HFFc6 (cell line): ENCODE measurements at regions not wholly inside any gene's neighbourhood (a gene's known extent, or its start where the extent isn't known, plus 50 kb on each side); places are given as distances from the start of the nearest gene placed in this dataset.

Source experiments
- DNase-seq: peaks from one replicate; pipeline ENCODE4 v3.0.0-alpha.2; 2018
- H3K27ac Mint-ChIP-seq: 2 replicates; pipeline ENCODE4 v1.8.0; 2020; ENCODE audit warnings: mild to moderate bottlenecking, mixed read lengths
- H3K27me3 Mint-ChIP-seq: 2 replicates; pipeline ENCODE4 v1.8.0; 2021; ENCODE audit warnings: mild to moderate bottlenecking, moderate library complexity, mixed read lengths; ENCODE audit not compliant: insufficient read depth
- H3K36me3 Mint-ChIP-seq: 2 replicates; pipeline ENCODE4 v1.8.0; 2021; ENCODE audit warnings: low read depth, mixed read lengths
- H3K4me1 Mint-ChIP-seq: 2 replicates; pipeline ENCODE4 v1.8.0; 2020; ENCODE audit warnings: low read depth, mixed read lengths
- H3K4me3 Mint-ChIP-seq: 2 replicates; pipeline ENCODE4 v1.8.0; 2020; ENCODE audit warnings: mild to moderate bottlenecking, moderate library complexity, mixed read lengths
- H3K9me3 Mint-ChIP-seq: 2 replicates; pipeline ENCODE4 v1.8.0; 2020; ENCODE audit warnings: mild to moderate bottlenecking, mixed read lengths
- TF ChIP-seq, protein P1 (sequence below): fragments of 200-600 bp; sonication (generic); IDR thresholded peaks from 2 replicates; pipeline ENCODE4 v1.5.0; 2021; ENCODE audit warnings: antibody characterized with exemption, mild to moderate bottlenecking

DNA sequence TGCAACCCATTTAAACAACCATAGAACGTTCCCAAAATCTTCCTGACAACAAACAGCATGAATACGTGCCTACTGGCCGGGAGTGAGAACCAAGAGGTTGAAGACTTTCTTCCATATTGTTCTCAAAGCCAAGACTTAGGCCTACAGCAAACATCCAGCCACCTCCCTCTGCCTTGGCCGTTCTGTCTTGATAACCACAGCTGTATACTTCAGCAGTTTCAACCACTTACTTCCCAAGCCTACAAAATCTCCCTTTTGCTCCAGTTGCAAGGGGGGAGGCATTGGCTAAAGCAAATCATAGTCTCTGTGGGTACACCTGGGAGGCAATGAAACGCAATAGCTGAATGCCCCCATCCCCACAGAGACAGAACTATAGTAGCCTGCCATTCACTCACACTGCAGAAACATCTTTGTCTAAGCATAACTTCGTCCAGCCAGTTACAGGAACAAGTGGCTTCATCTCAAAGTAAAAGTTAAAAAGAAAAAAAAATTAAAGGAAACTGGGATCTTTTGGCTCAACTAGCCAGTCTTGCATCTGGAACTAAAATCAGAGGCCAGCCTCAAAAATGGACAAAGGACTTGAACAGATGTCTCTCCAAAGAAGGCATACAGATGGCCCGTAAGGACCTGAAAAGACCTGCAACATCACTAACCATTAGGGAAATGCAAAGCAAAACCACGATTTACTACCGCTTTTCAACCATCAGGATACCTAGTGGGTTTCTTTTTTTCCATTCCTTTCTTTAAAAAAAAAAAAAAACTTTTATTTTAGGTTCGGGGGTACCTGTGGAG is 186.0 kb downstream of the PSMG1 start:
- H3K4me1 Mint-ChIP-seq = peaks cover 61% of the 10 kb centered on the region

DNA sequence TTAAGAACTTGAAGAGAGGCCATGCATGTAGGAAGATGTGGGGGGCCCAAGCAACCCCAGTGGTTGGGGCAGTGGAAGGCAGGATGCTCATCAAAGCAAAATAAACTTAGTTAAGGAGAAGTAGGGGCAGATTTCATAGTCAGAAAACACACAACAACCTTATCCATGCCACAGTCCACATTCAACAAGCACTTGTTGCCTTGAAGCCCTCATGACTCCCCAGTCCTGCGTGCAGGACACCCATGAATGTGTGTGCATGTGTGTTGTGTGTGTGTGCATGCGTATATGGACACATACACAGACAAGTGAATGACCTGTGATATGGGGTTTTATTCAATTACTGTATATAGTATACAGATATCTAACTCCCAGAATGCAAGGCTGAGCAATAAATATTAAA is 186.9 kb downstream of the PSMG1 start:
- no peak for DNase-seq
- TF ChIP-seq, protein P1, sequence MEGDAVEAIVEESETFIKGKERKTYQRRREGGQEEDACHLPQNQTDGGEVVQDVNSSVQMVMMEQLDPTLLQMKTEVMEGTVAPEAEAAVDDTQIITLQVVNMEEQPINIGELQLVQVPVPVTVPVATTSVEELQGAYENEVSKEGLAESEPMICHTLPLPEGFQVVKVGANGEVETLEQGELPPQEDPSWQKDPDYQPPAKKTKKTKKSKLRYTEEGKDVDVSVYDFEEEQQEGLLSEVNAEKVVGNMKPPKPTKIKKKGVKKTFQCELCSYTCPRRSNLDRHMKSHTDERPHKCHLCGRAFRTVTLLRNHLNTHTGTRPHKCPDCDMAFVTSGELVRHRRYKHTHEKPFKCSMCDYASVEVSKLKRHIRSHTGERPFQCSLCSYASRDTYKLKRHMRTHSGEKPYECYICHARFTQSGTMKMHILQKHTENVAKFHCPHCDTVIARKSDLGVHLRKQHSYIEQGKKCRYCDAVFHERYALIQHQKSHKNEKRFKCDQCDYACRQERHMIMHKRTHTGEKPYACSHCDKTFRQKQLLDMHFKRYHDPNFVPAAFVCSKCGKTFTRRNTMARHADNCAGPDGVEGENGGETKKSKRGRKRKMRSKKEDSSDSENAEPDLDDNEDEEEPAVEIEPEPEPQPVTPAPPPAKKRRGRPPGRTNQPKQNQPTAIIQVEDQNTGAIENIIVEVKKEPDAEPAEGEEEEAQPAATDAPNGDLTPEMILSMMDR = no peak
- H3K4me3 Mint-ChIP-seq = no peak overlapping the region
- H3K9me3 Mint-ChIP-seq = no peaks in the 10 kb centered on the region
- peaks cover 11% of the 10 kb centered on the region for H3K27me3 Mint-ChIP-seq
- no peaks in the 10 kb centered on the region for H3K36me3 Mint-ChIP-seq
- peaks cover 52% of the 10 kb centered on the region for H3K4me1 Mint-ChIP-seq
- H3K27ac Mint-ChIP-seq = no peak overlapping the region

More for the DNA sequence above, 186.0 kb downstream of the PSMG1 start:
- no peaks in the 10 kb centered on the region for H3K9me3 Mint-ChIP-seq
- TF ChIP-seq, protein P1 = no peak
- H3K27ac Mint-ChIP-seq = no peak overlapping the region
- no peak for DNase-seq
- no peaks in the 10 kb centered on the region for H3K36me3 Mint-ChIP-seq
- H3K27me3 Mint-ChIP-seq = peaks cover 7% of the 10 kb centered on the region
- H3K4me3 Mint-ChIP-seq = no peak overlapping the region

DNA sequence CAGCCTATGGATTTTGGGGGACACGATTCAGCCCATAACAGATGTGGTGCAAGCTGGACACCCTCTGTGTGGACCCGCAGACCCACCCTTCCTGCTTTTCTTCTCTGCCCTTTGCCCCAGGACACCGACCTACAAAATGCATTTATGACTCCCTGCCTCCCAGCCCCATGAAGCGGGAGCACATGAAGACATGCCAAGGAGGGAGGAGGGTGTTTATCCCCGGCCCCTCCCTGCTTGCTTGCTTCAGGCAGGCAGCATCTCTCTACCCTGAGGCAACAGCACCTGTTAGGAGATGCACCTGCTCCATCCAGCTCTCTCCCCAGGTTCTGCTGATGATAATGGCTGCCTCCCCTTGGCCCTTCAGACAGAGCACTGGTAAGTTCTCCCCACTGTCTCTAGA is 187.5 kb downstream of the PSMG1 start:
- Mint-ChIP-seq H3K4me3 (no peak overlapping the region), H3K36me3 (no peaks in the 10 kb centered on the region), H3K9me3 (no peaks in the 10 kb centered on the region), H3K27ac (no peak overlapping the region), H3K4me1 (peaks cover 46% of the 10 kb centered on the region), H3K27me3 (peaks cover 11% of the 10 kb centered on the region)
- TF ChIP-seq, protein P1 = no peak
- DNase-seq = no peak

DNA sequence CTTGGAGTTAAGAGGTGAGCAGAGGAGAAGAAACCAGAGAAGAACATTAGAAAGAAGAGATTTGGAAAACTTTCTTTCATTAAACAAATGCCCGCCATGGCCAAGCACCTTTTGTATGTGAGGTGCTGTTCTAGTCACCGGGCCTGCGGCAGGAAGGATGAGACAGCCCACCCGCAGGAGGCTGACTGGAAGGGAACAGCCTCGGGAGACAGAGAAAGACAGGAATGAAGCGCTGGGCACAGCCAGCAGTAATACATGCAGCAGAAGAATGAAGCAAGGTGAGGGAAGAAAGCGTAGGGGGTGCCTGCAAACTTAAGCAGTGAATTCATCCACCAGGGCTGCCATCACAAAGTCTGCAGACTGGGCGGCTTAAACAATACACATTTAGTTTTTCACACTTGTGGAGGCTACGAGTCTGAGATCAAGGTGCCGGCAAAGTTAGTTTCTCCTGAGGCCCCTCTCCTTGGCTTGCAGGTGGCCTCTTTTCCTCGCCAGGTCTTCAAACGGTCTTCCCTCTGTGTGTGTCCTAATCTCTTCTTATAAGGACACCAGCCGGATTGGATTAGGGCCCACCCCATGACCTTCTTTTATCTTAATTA is 188.1 kb downstream of the PSMG1 start:
- Mint-ChIP-seq H3K9me3 (no peaks in the 10 kb centered on the region), H3K27ac (no peak overlapping the region), H3K27me3 (peaks cover 12% of the 10 kb centered on the region), H3K4me3 (no peak overlapping the region), H3K4me1 (peaks cover 46% of the 10 kb centered on the region), H3K36me3 (no peaks in the 10 kb centered on the region)
- DNase-seq = no peak
- TF ChIP-seq, protein P1 = no peak

DNA sequence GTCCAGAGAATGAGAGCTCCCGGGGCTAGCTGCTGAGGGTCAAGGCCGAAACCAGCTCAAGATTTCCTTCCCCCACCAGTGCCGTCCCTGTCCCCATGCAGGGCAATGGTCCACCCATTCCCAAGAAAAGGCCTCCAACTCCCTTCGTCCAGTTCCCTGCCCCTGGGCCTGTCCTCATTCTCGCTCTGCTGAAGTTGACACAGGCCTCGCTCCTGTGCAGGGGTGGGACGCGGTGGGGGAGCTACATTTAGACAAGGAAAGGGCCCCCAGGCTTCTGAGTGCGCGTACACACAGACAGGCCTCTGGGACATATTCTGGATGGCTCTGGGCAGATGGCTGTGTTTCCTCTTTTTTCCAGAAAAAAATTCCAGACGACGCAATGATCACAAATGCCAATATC is 188.3 kb downstream of the ETS2 start:
- Mint-ChIP-seq H3K27me3 (peaks cover 18% of the 10 kb centered on the region), H3K4me1 (peaks cover 46% of the 10 kb centered on the region), H3K9me3 (no peaks in the 10 kb centered on the region), H3K36me3 (no peaks in the 10 kb centered on the region), H3K27ac (no peak overlapping the region; the same call in 1 of the 2 replicates), H3K4me3 (no peak overlapping the region)
- TF ChIP-seq, protein P1 = no peak
- no peak for DNase-seq
